ENCODE measurements at regions not wholly inside any gene's neighbourhood (a gene's known extent, or its start where the extent isn't known, plus 50 kb on each side); places are given as distances from the start of the nearest gene placed in this dataset.
"Not testable (repeated sequence)": the region's sequence is repeated elsewhere in the genome, so short reads cannot be mapped to it uniquely, and the experiment has no call there.

GRCh38 chr14:89699071-89699470 lies 255.5 kb downstream of the EFCAB11 start:
- no peaks in the 10 kb centered on the region for H3K27me3 ChIP-seq (ENCODE audit: control insufficient read depth, insufficient read depth, low read length)
- DNase-seq (ENCODE audit: low read depth, low spot score): no peak
- H3K9me3 ChIP-seq (ENCODE audit: control insufficient read depth, insufficient read depth, low read length): no peaks in the 10 kb centered on the region
- CTCF ChIA-PET: no interaction called here
- no peak overlapping the region for H3K4me3 ChIP-seq (ENCODE audit: low read depth, low read length)
- no peak overlapping the region for H3K27ac ChIP-seq (ENCODE audit: low read depth, low read length)
- TF ChIP-seq CTCF (IDR thresholded peaks at IDR 0.05; ENCODE audit: low read depth, low read length): no peak
- POLR2A ChIA-PET: no interaction called here

- POLR2A ChIA-PET: no interaction called here
- no peak overlapping the region for H3K4me3 ChIP-seq (ENCODE audit: low read depth, low read length)
- no peak for DNase-seq (ENCODE audit: low read depth, low spot score)
- CTCF ChIA-PET: no interaction called here
- no peaks in the 10 kb centered on the region for H3K27me3 ChIP-seq (ENCODE audit: control insufficient read depth, insufficient read depth, low read length)
- no peak for TF ChIP-seq CTCF (IDR thresholded peaks at IDR 0.05; ENCODE audit: low read depth, low read length)
- H3K9me3 ChIP-seq (ENCODE audit: control insufficient read depth, insufficient read depth, low read length): no peaks in the 10 kb centered on the region
- H3K27ac ChIP-seq (ENCODE audit: low read depth, low read length): no peak overlapping the region
These were observed 257.1 kb downstream of the EFCAB11 start for GRCh38 chr14:89697281-89698060.

GRCh38 chr14:89695846-89696245 lies 258.7 kb downstream of the EFCAB11 start:
- POLR2A ChIA-PET: interaction anchor here (0.5 kb wide), 1 partner anchor 375 kb away, joined by 3 read pairs; no protein-coding TSS in a partner anchor
- TF ChIP-seq CTCF (IDR thresholded peaks at IDR 0.05; ENCODE audit: low read depth, low read length): 0 out of 2 replicates have a peak, but pooled peaks have one; percentile 3
- no peaks in the 10 kb centered on the region for H3K27me3 ChIP-seq (ENCODE audit: control insufficient read depth, insufficient read depth, low read length)
- no peaks in the 10 kb centered on the region for H3K9me3 ChIP-seq (ENCODE audit: control insufficient read depth, insufficient read depth, low read length)
- CTCF ChIA-PET: no interaction called here
- no peak overlapping the region for H3K27ac ChIP-seq (ENCODE audit: low read depth, low read length)
- H3K4me3 ChIP-seq (ENCODE audit: low read depth, low read length): no peak overlapping the region
- DNase-seq (ENCODE audit: low read depth, low spot score): no peak

- ChIA-PET CTCF (no interaction called here), POLR2A (no interaction called here)
- H3K27me3 ChIP-seq (ENCODE audit: control insufficient read depth, insufficient read depth, low read length): no peaks in the 10 kb centered on the region
- H3K4me3 ChIP-seq (ENCODE audit: low read depth, low read length): no peak overlapping the region
- H3K9me3 ChIP-seq (ENCODE audit: control insufficient read depth, insufficient read depth, low read length): no peaks in the 10 kb centered on the region
- DNase-seq (ENCODE audit: low read depth, low spot score): no peak
- no peak for TF ChIP-seq CTCF (IDR thresholded peaks at IDR 0.05; ENCODE audit: low read depth, low read length)
- no peak overlapping the region for H3K27ac ChIP-seq (ENCODE audit: low read depth, low read length)
These were observed 264.4 kb downstream of the EFCAB11 start for GRCh38 chr14:89690139-89690538.

- POLR2A ChIA-PET; H3K4me3 ChIP-seq (ENCODE audit: low read depth, low read length); CTCF ChIA-PET; H3K27me3 ChIP-seq (ENCODE audit: control insufficient read depth, insufficient read depth, low read length); DNase-seq (ENCODE audit: low read depth, low spot score); H3K27ac ChIP-seq (ENCODE audit: low read depth, low read length); H3K9me3 ChIP-seq (ENCODE audit: control insufficient read depth, insufficient read depth, low read length): not testable (repeated sequence)
These were observed 264.8 kb downstream of the EFCAB11 start for GRCh38 chr14:89689711-89690110.

Data from AG04450 (cell line).